Psoas muscle (tissue), 7 donors: ENCODE measurements at regions not wholly inside any gene's neighbourhood (a gene's known extent, or its start where the extent isn't known, plus 50 kb on each side); places are given as distances from the start of the nearest gene placed in this dataset.

Source experiments
- ATAC-seq, 4 donors: fragments of 200-7000 bp; cut with Tn5 transposase; one replicate each; pipeline ENCODE4 v1.9.1; 2020; ENCODE audit warnings: moderate library complexity in 3 of 4, mild to moderate bottlenecking in 2 of 4
- DNase-seq, 2 donors: peaks; one replicate each; pipeline ENCODE4 v3.0.0-alpha.2; 2020
- H3K27ac ChIP-seq: fragments of 200-600 bp; one replicate; pipeline ENCODE4 v1.8.0; 2022
- H3K27me3 ChIP-seq, 3 donors: fragments of 200-600 bp in 1 of 3; one replicate each; pipeline versions ENCODE4 v1.6.1 to v1.8.0; 2013 to 2022; ENCODE audit warnings: low read length in 2 of 3, mild to moderate bottlenecking in 2 of 3, moderate library complexity in 1 of 3; ENCODE audit not compliant: insufficient read depth in 3 of 3
- H3K36me3 ChIP-seq, 2 donors: fragments of 200-600 bp in 1 of 2; one replicate each; pipeline versions ENCODE4 v1.6.1 to v1.8.0; 2013 to 2022; ENCODE audit warnings: low read depth in 1 of 2, mild to moderate bottlenecking in 1 of 2, moderate library complexity in 1 of 2; ENCODE audit not compliant: insufficient read depth in 1 of 2
- H3K4me1 ChIP-seq: fragments of 200-600 bp; one replicate; pipeline ENCODE4 v1.8.0; 2022
- H3K4me3 ChIP-seq: fragments of 200-600 bp; one replicate; pipeline ENCODE4 v1.8.0; 2022; ENCODE audit warnings: mild to moderate bottlenecking
- H3K9me3 ChIP-seq: fragments of 200-600 bp; one replicate; pipeline ENCODE4 v1.8.0; 2022
- CTCF ChIP-seq: fragments of 200-600 bp; IDR thresholded peaks from one replicate; pipeline ENCODE4 v1.8.0; 2022; ENCODE audit warnings: antibody characterized with exemption
- WGBS, 3 donors: extraction: QIAGEN DNeasy Blood & Tissue Kit; methylation state at CpG; one replicate each; pipeline versions ENCODE4 v1.1.6 to v1.1.7; 2013; 5-methylcytosine and 5-hydroxymethylcytosine counted together
- intact Hi-C, 2 donors: fragments of 100-400 bp; cut with DNase I; formaldehyde crosslinking; loops; one replicate each; pipeline versions ENCODE4 v1.11.0 to v1.14.2; 2022
- donor health status: healthy with polysubstance abuse.
- donor health status: DM: no; HTN: no; CAD: no; lungs with moderate emphysema.
- donor health status: Bipolar disorder and iron deficiency.
- donor health status: healthy.
- donor health status: DM: yes; HTN: yes; CAD: no.
- donor health status: DM: no; HTN: no; CAD: no.
- donor health status: DM: yes; HTN: yes; CAD: no.

- Histone ChIP-seq H3K4me1 (no peaks in the 10 kb centered on the region), H3K27ac (no peak overlapping the region), H3K27me3 (no peaks in the 10 kb centered on the region), H3K4me3 (no peak overlapping the region), H3K36me3 (no peaks in the 10 kb centered on the region), H3K9me3 (no peaks in the 10 kb centered on the region)
- ATAC-seq = no peak
- TF ChIP-seq CTCF = no peak
- intact Hi-C loops = no loop called here
- no peak for DNase-seq
- 43 to 60% (median 45%) methylated on average over 3 of the region's 3 CpGs for WGBS, 3 donors
Observed at GRCh38 chr15:47383801-47384200, 333.5 kb upstream of the SEMA6D start.

- ATAC-seq (peak; percentile 51 to 76 (median 67)), DNase-seq (peak in 1 of 2 donors; percentile 30)
- Histone ChIP-seq H3K27ac (no peak overlapping the region), H3K4me3 (no peak overlapping the region), H3K36me3 (no peaks in the 10 kb centered on the region), H3K4me1 (no peaks in the 10 kb centered on the region), H3K9me3 (no peaks in the 10 kb centered on the region), H3K27me3 (no peaks in the 10 kb centered on the region)
- no peak for TF ChIP-seq CTCF
- intact Hi-C loops = no loop called here
- WGBS, 3 donors = 27 to 43% (median 37%) methylated on average over 4 of the region's 4 CpGs
Observed at GRCh38 chr15:47384341-47384740, 333.0 kb upstream of the SEMA6D start.

GRCh38 chr15:47384776-47385175 is 332.5 kb upstream of the SEMA6D start:
- H3K36me3 ChIP-seq = no peaks in the 10 kb centered on the region
- DNase-seq (no peak), ATAC-seq (no peak)
- H3K4me1 ChIP-seq = no peaks in the 10 kb centered on the region
- no peak overlapping the region for H3K4me3 ChIP-seq
- no peak overlapping the region for H3K27ac ChIP-seq
- 64 to 87% (median 69%) methylated on average over 2 of the region's 2 CpGs for WGBS, 3 donors
- no peaks in the 10 kb centered on the region for H3K27me3 ChIP-seq
- intact Hi-C loops = no loop called here
- TF ChIP-seq CTCF = no peak
- no peaks in the 10 kb centered on the region for H3K9me3 ChIP-seq

GRCh38 chr15:47386459-47386858 is 330.8 kb upstream of the SEMA6D start:
- intact Hi-C loops = no loop called here
- H3K27ac ChIP-seq = no peak overlapping the region
- ATAC-seq (no peak), DNase-seq (no peak)
- H3K4me3 ChIP-seq = no peak overlapping the region
- no peak for TF ChIP-seq CTCF
- no peaks in the 10 kb centered on the region for H3K27me3 ChIP-seq
- no peaks in the 10 kb centered on the region for H3K4me1 ChIP-seq
- H3K36me3 ChIP-seq = no peaks in the 10 kb centered on the region
- H3K9me3 ChIP-seq = no peaks in the 10 kb centered on the region
- 94 to 96% (median 94%) methylated on average over 5 of the region's 5 CpGs for WGBS, 3 donors

GRCh38 chr15:47388299-47388698 is 329.0 kb upstream of the SEMA6D start:
- intact Hi-C loops = no loop called here
- no peaks in the 10 kb centered on the region for H3K36me3 ChIP-seq
- DNase-seq (no peak), ATAC-seq (no peak)
- no peaks in the 10 kb centered on the region for H3K9me3 ChIP-seq
- peaks cover 0 to 4% (median 0%) of the 10 kb centered on the region in 3 donors for H3K27me3 ChIP-seq
- TF ChIP-seq CTCF = no peak
- 52 to 63% (median 53%) methylated on average over 5 of the region's 5 CpGs for WGBS, 3 donors
- no peaks in the 10 kb centered on the region for H3K4me1 ChIP-seq
- no peak overlapping the region for H3K4me3 ChIP-seq
- H3K27ac ChIP-seq = no peak overlapping the region
